Astrocyte (in vitro differentiated cells and primary cell): ENCODE measurements at regions not wholly inside any gene's neighbourhood (a gene's known extent, or its start where the extent isn't known, plus 50 kb on each side); places are given as distances from the start of the nearest gene placed in this dataset.
"Not testable (repeated sequence)": the region's sequence is repeated elsewhere in the genome, so short reads cannot be mapped to it uniquely, and the experiment has no call there.

Experiments used
- CTCF ChIP-seq: IDR thresholded peaks from 2 replicates; pipeline ENCODE4 v1.5.1; 2011; ENCODE audit warnings: low read depth, mild to moderate bottlenecking, inconsistent platforms, low read length, moderate library complexity; ENCODE audit not compliant: insufficient read depth
- EZH2 ChIP-seq: IDR thresholded peaks from 2 replicates; pipeline ENCODE4 v1.6.1; 2012; ENCODE audit warnings: mild to moderate bottlenecking, low read length, inconsistent platforms; ENCODE audit not compliant: insufficient read depth

GRCh38 chr1:143816369-143816768 lies 155.4 kb downstream of the FAM72C start:
- TF ChIP-seq CTCF, EZH2: not testable (repeated sequence)
